Upper lobe of left lung (tissue), 4 donors: ENCODE measurements at regions not wholly inside any gene's neighbourhood (a gene's known extent, or its start where the extent isn't known, plus 50 kb on each side); places are given as distances from the start of the nearest gene placed in this dataset.

Source experiments
- EP300 ChIP-seq, 4 donors: sonication (generic); formaldehyde crosslinking; IDR thresholded peaks; one replicate each; pipeline ENCODE4 v1.5.1; 2017; ENCODE audit warnings: antibody characterized with exemption in 4 of 4, control low read depth in 2 of 4
- TF ChIP-seq, protein P1 (sequence below), 6 experiments: fragments of 450-650 bp in 4 of 6; fragments of 200-600 bp in 2 of 6; sonication (generic) in 2 of 6; IDR thresholded peaks; one replicate each; pipeline ENCODE4 v1.5.1; 2016 to 2019; ENCODE audit warnings: antibody characterized with exemption in 6 of 6

DNA sequence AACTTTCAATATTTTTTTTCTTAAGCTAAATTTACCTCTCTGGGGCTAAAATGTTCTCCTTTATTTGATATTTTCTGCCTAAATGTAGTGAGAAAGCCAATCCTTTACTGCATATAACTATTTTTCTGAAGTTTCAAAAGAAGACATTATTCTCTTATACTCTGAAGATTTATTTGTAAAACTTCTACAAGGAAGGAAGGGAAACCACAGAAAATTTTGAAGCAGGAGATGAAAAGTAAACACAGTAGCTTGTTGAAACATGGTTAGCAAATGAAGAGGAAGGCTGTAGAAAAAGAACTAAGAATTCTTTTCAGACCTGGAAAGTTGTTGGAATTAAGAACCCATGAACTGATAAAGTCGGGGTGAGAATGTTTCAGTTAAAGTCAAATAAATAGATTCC lies 330.3 kb downstream of the HGF start:
- TF ChIP-seq, protein P1, sequence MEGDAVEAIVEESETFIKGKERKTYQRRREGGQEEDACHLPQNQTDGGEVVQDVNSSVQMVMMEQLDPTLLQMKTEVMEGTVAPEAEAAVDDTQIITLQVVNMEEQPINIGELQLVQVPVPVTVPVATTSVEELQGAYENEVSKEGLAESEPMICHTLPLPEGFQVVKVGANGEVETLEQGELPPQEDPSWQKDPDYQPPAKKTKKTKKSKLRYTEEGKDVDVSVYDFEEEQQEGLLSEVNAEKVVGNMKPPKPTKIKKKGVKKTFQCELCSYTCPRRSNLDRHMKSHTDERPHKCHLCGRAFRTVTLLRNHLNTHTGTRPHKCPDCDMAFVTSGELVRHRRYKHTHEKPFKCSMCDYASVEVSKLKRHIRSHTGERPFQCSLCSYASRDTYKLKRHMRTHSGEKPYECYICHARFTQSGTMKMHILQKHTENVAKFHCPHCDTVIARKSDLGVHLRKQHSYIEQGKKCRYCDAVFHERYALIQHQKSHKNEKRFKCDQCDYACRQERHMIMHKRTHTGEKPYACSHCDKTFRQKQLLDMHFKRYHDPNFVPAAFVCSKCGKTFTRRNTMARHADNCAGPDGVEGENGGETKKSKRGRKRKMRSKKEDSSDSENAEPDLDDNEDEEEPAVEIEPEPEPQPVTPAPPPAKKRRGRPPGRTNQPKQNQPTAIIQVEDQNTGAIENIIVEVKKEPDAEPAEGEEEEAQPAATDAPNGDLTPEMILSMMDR (IDR thresholded peaks at IDR 0.05), result no peak
- TF ChIP-seq EP300 (IDR thresholded peaks at IDR 0.05), result no peak
